ENCODE measurements at regions not wholly inside any gene's neighbourhood (a gene's known extent, or its start where the extent isn't known, plus 50 kb on each side); places are given as distances from the start of the nearest gene placed in this dataset.

GRCh38 chr1:201589186-201589585 lies 50.3 kb downstream of the NAV1 start:
- Mint-ChIP-seq H3K27me3 (peaks cover 12% of the 10 kb centered on the region), H3K36me3 (ENCODE audit: low read depth) (no peaks in the 10 kb centered on the region), H3K27ac (no peak overlapping the region), H3K4me3 (no peak overlapping the region), H3K9me3 (no peaks in the 10 kb centered on the region), H3K4me1 (no peaks in the 10 kb centered on the region)
- CTCF ChIA-PET, result no interaction called here
- no peak for DNase-seq
- POLR2A ChIA-PET, result no interaction called here

- CTCF ChIA-PET, result no interaction called here
- no peak for DNase-seq
- POLR2A ChIA-PET, result no interaction called here
- Mint-ChIP-seq H3K27me3 (peaks cover 6% of the 10 kb centered on the region), H3K27ac (no peak overlapping the region), H3K4me3 (no peak overlapping the region), H3K9me3 (no peaks in the 10 kb centered on the region), H3K4me1 (no peaks in the 10 kb centered on the region), H3K36me3 (ENCODE audit: low read depth) (no peaks in the 10 kb centered on the region)
These were observed 51.5 kb downstream of the NAV1 start for GRCh38 chr1:201590474-201590873.

- ChIA-PET CTCF (no interaction called here), POLR2A (no interaction called here)
These were observed 52.4 kb downstream of the NAV1 start for GRCh38 chr1:201591348-201591747.

GRCh38 chr1:201591981-201592380 lies 53.1 kb downstream of the NAV1 start:
- Mint-ChIP-seq H3K4me3 (no peak overlapping the region), H3K27me3 (peaks cover 4% of the 10 kb centered on the region), H3K9me3 (no peaks in the 10 kb centered on the region), H3K27ac (no peak overlapping the region), H3K36me3 (ENCODE audit: low read depth) (no peaks in the 10 kb centered on the region), H3K4me1 (no peaks in the 10 kb centered on the region)
- ChIA-PET CTCF (no interaction called here), POLR2A (no interaction called here)
- DNase-seq, result no peak

More at GRCh38 chr1:201591348-201591747, 52.4 kb downstream of the NAV1 start:
- Mint-ChIP-seq H3K4me3 (no peak overlapping the region), H3K36me3 (ENCODE audit: low read depth) (no peaks in the 10 kb centered on the region), H3K4me1 (no peaks in the 10 kb centered on the region), H3K27ac (no peak overlapping the region), H3K27me3 (peaks cover 4% of the 10 kb centered on the region), H3K9me3 (no peaks in the 10 kb centered on the region)
- no peak for DNase-seq

- Mint-ChIP-seq H3K4me1 (no peaks in the 10 kb centered on the region), H3K27ac (no peak overlapping the region), H3K9me3 (no peaks in the 10 kb centered on the region), H3K4me3 (no peak overlapping the region), H3K36me3 (ENCODE audit: low read depth) (no peaks in the 10 kb centered on the region), H3K27me3 (peaks cover 3% of the 10 kb centered on the region)
- CTCF ChIA-PET, result no interaction called here
- POLR2A ChIA-PET, result no interaction called here
- no peak for DNase-seq
These were observed 54.4 kb downstream of the NAV1 start for GRCh38 chr1:201593200-201593921.

- H3K27me3 Mint-ChIP-seq, result no peaks in the 10 kb centered on the region
- no peak for DNase-seq
These were observed 55.8 kb downstream of the NAV1 start for GRCh38 chr1:201594575-201595245.

GRCh38 chr1:201595381-201595780 lies 56.5 kb downstream of the NAV1 start:
- Mint-ChIP-seq H3K9me3 (no peaks in the 10 kb centered on the region), H3K27ac (no peak overlapping the region), H3K27me3 (no peaks in the 10 kb centered on the region), H3K4me1 (no peaks in the 10 kb centered on the region), H3K36me3 (ENCODE audit: low read depth) (no peaks in the 10 kb centered on the region), H3K4me3 (no peak overlapping the region)
- ChIA-PET CTCF (no interaction called here), POLR2A (no interaction called here)
- DNase-seq, result no peak

More at GRCh38 chr1:201594575-201595245, 55.8 kb downstream of the NAV1 start:
- POLR2A ChIA-PET, result no interaction called here
- H3K4me3 Mint-ChIP-seq, result no peak overlapping the region
- no peaks in the 10 kb centered on the region for H3K9me3 Mint-ChIP-seq
- H3K27ac Mint-ChIP-seq, result no peak overlapping the region
- H3K4me1 Mint-ChIP-seq, result no peaks in the 10 kb centered on the region
- CTCF ChIA-PET, result no interaction called here
- no peaks in the 10 kb centered on the region for H3K36me3 Mint-ChIP-seq (ENCODE audit: low read depth)

GRCh38 chr1:201596101-201596868 lies 57.4 kb downstream of the NAV1 start:
- no peaks in the 10 kb centered on the region for H3K4me1 Mint-ChIP-seq
- ChIA-PET CTCF (no interaction called here), POLR2A (no interaction called here)
- no peak overlapping the region for H3K4me3 Mint-ChIP-seq
- H3K9me3 Mint-ChIP-seq, result no peaks in the 10 kb centered on the region
- H3K27ac Mint-ChIP-seq, result no peak overlapping the region
- no peak for DNase-seq
- H3K36me3 Mint-ChIP-seq (ENCODE audit: low read depth), result no peaks in the 10 kb centered on the region
- no peaks in the 10 kb centered on the region for H3K27me3 Mint-ChIP-seq

- Mint-ChIP-seq H3K9me3 (no peaks in the 10 kb centered on the region), H3K27me3 (no peaks in the 10 kb centered on the region), H3K4me3 (no peak overlapping the region), H3K27ac (no peak overlapping the region), H3K36me3 (ENCODE audit: low read depth) (no peaks in the 10 kb centered on the region), H3K4me1 (no peaks in the 10 kb centered on the region)
- ChIA-PET POLR2A (no interaction called here), CTCF (no interaction called here)
- DNase-seq, result no peak
These were observed 58.8 kb downstream of the NAV1 start for GRCh38 chr1:201597551-201598230.

- Mint-ChIP-seq H3K27me3 (no peaks in the 10 kb centered on the region), H3K4me1 (no peaks in the 10 kb centered on the region), H3K9me3 (no peaks in the 10 kb centered on the region), H3K4me3 (no peak overlapping the region), H3K27ac (no peak overlapping the region), H3K36me3 (ENCODE audit: low read depth) (no peaks in the 10 kb centered on the region)
- POLR2A ChIA-PET, result no interaction called here
- CTCF ChIA-PET, result no interaction called here
- no peak for DNase-seq
These were observed 59.5 kb downstream of the NAV1 start for GRCh38 chr1:201598396-201598795.

GRCh38 chr1:201598973-201599372 lies 60.0 kb downstream of the NAV1 start:
- H3K27me3 Mint-ChIP-seq, result no peaks in the 10 kb centered on the region
- no peaks in the 10 kb centered on the region for H3K4me1 Mint-ChIP-seq
- ChIA-PET POLR2A (no interaction called here), CTCF (no interaction called here)
- H3K4me3 Mint-ChIP-seq, result no peak overlapping the region
- no peaks in the 10 kb centered on the region for H3K9me3 Mint-ChIP-seq
- DNase-seq, result no peak
- no peaks in the 10 kb centered on the region for H3K36me3 Mint-ChIP-seq (ENCODE audit: low read depth)
- H3K27ac Mint-ChIP-seq, result no peak overlapping the region

GRCh38 chr1:201599548-201599947 lies 60.6 kb downstream of the NAV1 start:
- ChIA-PET CTCF (no interaction called here), POLR2A (no interaction called here)
- Mint-ChIP-seq H3K36me3 (ENCODE audit: low read depth) (no peaks in the 10 kb centered on the region), H3K9me3 (no peaks in the 10 kb centered on the region), H3K27ac (no peak overlapping the region), H3K4me1 (no peaks in the 10 kb centered on the region), H3K4me3 (no peak overlapping the region), H3K27me3 (no peaks in the 10 kb centered on the region)
- DNase-seq, result no peak
